ENCODE measurements at regions not wholly inside any gene's neighbourhood (a gene's known extent, or its start where the extent isn't known, plus 50 kb on each side); places are given as distances from the start of the nearest gene placed in this dataset.

- Mint-ChIP-seq H3K4me3 (no peak overlapping the region), H3K36me3 (ENCODE audit: low read depth) (no peaks in the 10 kb centered on the region), H3K27me3 (peaks cover 8% of the 10 kb centered on the region), H3K4me1 (ENCODE audit: low read depth) (no peaks in the 10 kb centered on the region), H3K27ac (no peak overlapping the region), H3K9me3 (no peaks in the 10 kb centered on the region)
- intact Hi-C loops (cut with micrococcal nuclease): loop anchor here (1.0 to 2.0 kb wide), 3 partner anchors 243 to 483 kb away; no protein-coding TSS in a partner anchor
These were observed 158.8 kb upstream of the NAV2 start for GRCh38 chr11:19553683-19554333.

- H3K9me3 Mint-ChIP-seq: no peaks in the 10 kb centered on the region
- H3K4me3 Mint-ChIP-seq: no peak overlapping the region
- intact Hi-C loops (cut with micrococcal nuclease): loop anchor here (1.0 to 2.0 kb wide), 2 partner anchors 242 to 481 kb away; no protein-coding TSS in a partner anchor
- H3K27ac Mint-ChIP-seq: no peak overlapping the region
- peaks cover 7% of the 10 kb centered on the region for H3K27me3 Mint-ChIP-seq
- no peaks in the 10 kb centered on the region for H3K4me1 Mint-ChIP-seq (ENCODE audit: low read depth)
- H3K36me3 Mint-ChIP-seq (ENCODE audit: low read depth): no peaks in the 10 kb centered on the region
These were observed 159.9 kb upstream of the NAV2 start for GRCh38 chr11:19552656-19553260.

- Mint-ChIP-seq H3K4me3 (no peak overlapping the region), H3K36me3 (ENCODE audit: low read depth) (no peaks in the 10 kb centered on the region), H3K9me3 (no peaks in the 10 kb centered on the region), H3K27me3 (peaks cover 7% of the 10 kb centered on the region), H3K4me1 (ENCODE audit: low read depth) (no peaks in the 10 kb centered on the region), H3K27ac (no peak overlapping the region)
- intact Hi-C loops (cut with micrococcal nuclease): loop anchor here (2.0 kb wide), 1 partner anchor 241 kb away; no protein-coding TSS in a partner anchor
These were observed 160.5 kb upstream of the NAV2 start for GRCh38 chr11:19552161-19552560.

- H3K9me3 Mint-ChIP-seq: no peaks in the 10 kb centered on the region
- H3K4me3 Mint-ChIP-seq: no peak overlapping the region
- H3K4me1 Mint-ChIP-seq (ENCODE audit: low read depth): no peaks in the 10 kb centered on the region
- no peak overlapping the region for H3K27ac Mint-ChIP-seq
- no peaks in the 10 kb centered on the region for H3K36me3 Mint-ChIP-seq (ENCODE audit: low read depth)
- peaks cover 7% of the 10 kb centered on the region for H3K27me3 Mint-ChIP-seq
- intact Hi-C loops (cut with micrococcal nuclease): no loop called here
These were observed 161.2 kb upstream of the NAV2 start for GRCh38 chr11:19551457-19551856.

- intact Hi-C loops (cut with micrococcal nuclease): no loop called here
- Mint-ChIP-seq H3K4me1 (ENCODE audit: low read depth) (no peaks in the 10 kb centered on the region), H3K27ac (no peak overlapping the region), H3K27me3 (peaks cover 2% of the 10 kb centered on the region), H3K9me3 (no peaks in the 10 kb centered on the region), H3K36me3 (ENCODE audit: low read depth) (no peaks in the 10 kb centered on the region), H3K4me3 (no peak overlapping the region)
These were observed 165.6 kb upstream of the NAV2 start for GRCh38 chr11:19547044-19547443.

GRCh38 chr11:19546325-19546724 is 166.3 kb upstream of the NAV2 start:
- Mint-ChIP-seq H3K27ac (no peak overlapping the region), H3K4me1 (ENCODE audit: low read depth) (no peaks in the 10 kb centered on the region), H3K9me3 (no peaks in the 10 kb centered on the region), H3K36me3 (ENCODE audit: low read depth) (no peaks in the 10 kb centered on the region), H3K4me3 (no peak overlapping the region), H3K27me3 (no peaks in the 10 kb centered on the region)
- intact Hi-C loops (cut with micrococcal nuclease): no loop called here

GRCh38 chr11:19541521-19542049 is 171.1 kb upstream of the NAV2 start:
- Mint-ChIP-seq H3K27ac (no peak overlapping the region), H3K4me1 (ENCODE audit: low read depth) (no peaks in the 10 kb centered on the region), H3K36me3 (ENCODE audit: low read depth) (no peaks in the 10 kb centered on the region), H3K27me3 (no peaks in the 10 kb centered on the region), H3K4me3 (no peak overlapping the region), H3K9me3 (no peaks in the 10 kb centered on the region)
- intact Hi-C loops (cut with micrococcal nuclease): no loop called here

- no peaks in the 10 kb centered on the region for H3K27me3 Mint-ChIP-seq
- no peak overlapping the region for H3K4me3 Mint-ChIP-seq
- intact Hi-C loops (cut with micrococcal nuclease): no loop called here
- no peaks in the 10 kb centered on the region for H3K9me3 Mint-ChIP-seq
- no peak overlapping the region for H3K27ac Mint-ChIP-seq
- H3K4me1 Mint-ChIP-seq (ENCODE audit: low read depth): no peaks in the 10 kb centered on the region
- H3K36me3 Mint-ChIP-seq (ENCODE audit: low read depth): no peaks in the 10 kb centered on the region
These were observed 172.8 kb upstream of the NAV2 start for GRCh38 chr11:19539861-19540260.

GRCh38 chr11:19537803-19538453 is 174.7 kb upstream of the NAV2 start:
- Mint-ChIP-seq H3K27me3 (peaks cover 2% of the 10 kb centered on the region), H3K36me3 (ENCODE audit: low read depth) (no peaks in the 10 kb centered on the region), H3K27ac (no peak overlapping the region), H3K4me1 (ENCODE audit: low read depth) (no peaks in the 10 kb centered on the region), H3K9me3 (no peaks in the 10 kb centered on the region), H3K4me3 (no peak overlapping the region)
- intact Hi-C loops (cut with micrococcal nuclease): no loop called here

- H3K4me3 Mint-ChIP-seq: no peak overlapping the region
These were observed 176.5 kb upstream of the NAV2 start for GRCh38 chr11:19536131-19536530.

GRCh38 chr11:19530505-19530904 is 182.1 kb upstream of the NAV2 start:
- peaks cover 2% of the 10 kb centered on the region for H3K27me3 Mint-ChIP-seq
- no peaks in the 10 kb centered on the region for H3K36me3 Mint-ChIP-seq (ENCODE audit: low read depth)
- H3K9me3 Mint-ChIP-seq: no peaks in the 10 kb centered on the region
- H3K4me1 Mint-ChIP-seq (ENCODE audit: low read depth): no peaks in the 10 kb centered on the region
- H3K4me3 Mint-ChIP-seq: no peak overlapping the region
- no peak overlapping the region for H3K27ac Mint-ChIP-seq
- intact Hi-C loops (cut with micrococcal nuclease): no loop called here

More at GRCh38 chr11:19536131-19536530, 176.5 kb upstream of the NAV2 start:
- Mint-ChIP-seq H3K9me3 (no peaks in the 10 kb centered on the region), H3K4me1 (ENCODE audit: low read depth) (no peaks in the 10 kb centered on the region), H3K36me3 (ENCODE audit: low read depth) (no peaks in the 10 kb centered on the region), H3K27ac (no peak overlapping the region), H3K27me3 (peaks cover 2% of the 10 kb centered on the region)
- intact Hi-C loops (cut with micrococcal nuclease): no loop called here

- intact Hi-C loops (cut with micrococcal nuclease): no loop called here
- Mint-ChIP-seq H3K4me1 (ENCODE audit: low read depth) (no peaks in the 10 kb centered on the region), H3K27me3 (peaks cover 2% of the 10 kb centered on the region), H3K36me3 (ENCODE audit: low read depth) (no peaks in the 10 kb centered on the region), H3K4me3 (no peak overlapping the region), H3K27ac (no peak overlapping the region), H3K9me3 (no peaks in the 10 kb centered on the region)
These were observed 186.5 kb upstream of the NAV2 start for GRCh38 chr11:19526119-19526518.

- Mint-ChIP-seq H3K27me3 (peaks cover 2% of the 10 kb centered on the region), H3K4me3 (no peak overlapping the region), H3K4me1 (ENCODE audit: low read depth) (no peaks in the 10 kb centered on the region), H3K9me3 (no peaks in the 10 kb centered on the region), H3K36me3 (ENCODE audit: low read depth) (no peaks in the 10 kb centered on the region), H3K27ac (no peak overlapping the region)
- intact Hi-C loops (cut with micrococcal nuclease): no loop called here
These were observed 186.9 kb upstream of the NAV2 start for GRCh38 chr11:19525714-19526113.

- intact Hi-C loops (cut with micrococcal nuclease): no loop called here
- Mint-ChIP-seq H3K9me3 (no peaks in the 10 kb centered on the region), H3K27ac (no peak overlapping the region), H3K36me3 (ENCODE audit: low read depth) (no peaks in the 10 kb centered on the region), H3K4me1 (ENCODE audit: low read depth) (no peaks in the 10 kb centered on the region), H3K27me3 (peaks cover 2% of the 10 kb centered on the region), H3K4me3 (no peak overlapping the region)
These were observed 187.4 kb upstream of the NAV2 start for GRCh38 chr11:19525276-19525675.

Measured in dendritic cell treated with granulocyte-macrophage colony-stimulating factor and Interleukin-4, amounts not matched to agents 40 ng/mL and 50 ng/mL, for 4 days (primary cell).